Renal cortical epithelial cell (primary cell): ENCODE measurements at regions not wholly inside any gene's neighbourhood (a gene's known extent, or its start where the extent isn't known, plus 50 kb on each side); places are given as distances from the start of the nearest gene placed in this dataset.

Experiments
- DNase-seq: peaks from one replicate; pipeline ENCODE4 v3.0.0-alpha.2; 2011; ENCODE audit warnings: low read depth

- DNase-seq, result no peak
These were observed 373.6 kb upstream of the DDI1 start for GRCh38 chr11:103662880-103663279.

- no peak for DNase-seq
These were observed 367.6 kb upstream of the DDI1 start for GRCh38 chr11:103668859-103669258.

- DNase-seq, result no peak
These were observed 365.2 kb upstream of the DDI1 start for GRCh38 chr11:103671143-103671651.

- peak; percentile 39 for DNase-seq
These were observed 362.7 kb upstream of the DDI1 start for GRCh38 chr11:103673773-103674172.

GRCh38 chr11:103676413-103676812 lies 360.0 kb upstream of the DDI1 start:
- peak; percentile 42 for DNase-seq

- DNase-seq, result no peak
These were observed 355.6 kb upstream of the DDI1 start for GRCh38 chr11:103680826-103681225.

GRCh38 chr11:103681855-103682254 lies 354.6 kb upstream of the DDI1 start:
- no peak for DNase-seq

GRCh38 chr11:103682318-103683184 lies 353.9 kb upstream of the DDI1 start:
- peak; percentile 81 for DNase-seq

GRCh38 chr11:103683576-103683975 lies 352.9 kb upstream of the DDI1 start:
- DNase-seq, result peak; percentile 8

GRCh38 chr11:103688924-103689323 lies 347.5 kb upstream of the DDI1 start:
- peak; percentile 3 for DNase-seq

- DNase-seq, result no peak
These were observed 346.1 kb upstream of the DDI1 start for GRCh38 chr11:103690356-103690755.

- no peak for DNase-seq
These were observed 340.3 kb upstream of the DDI1 start for GRCh38 chr11:103696123-103696522.

- peak; percentile 3 for DNase-seq
These were observed 337.2 kb upstream of the DDI1 start for GRCh38 chr11:103699216-103699615.

- no peak for DNase-seq
These were observed 336.8 kb upstream of the DDI1 start for GRCh38 chr11:103699656-103700055.

GRCh38 chr11:103700622-103701021 lies 335.8 kb upstream of the DDI1 start:
- peak; percentile 92 for DNase-seq

- no peak for DNase-seq
These were observed 333.0 kb upstream of the DDI1 start for GRCh38 chr11:103703437-103703836.

- no peak for DNase-seq
These were observed 332.5 kb upstream of the DDI1 start for GRCh38 chr11:103703954-103704353.

- DNase-seq, result no peak
These were observed 330.8 kb upstream of the DDI1 start for GRCh38 chr11:103705642-103706041.

GRCh38 chr11:103709371-103709770 lies 327.1 kb upstream of the DDI1 start:
- DNase-seq, result no peak

- DNase-seq, result no peak
These were observed 322.2 kb upstream of the DDI1 start for GRCh38 chr11:103714246-103714645.

- no peak for DNase-seq
These were observed 320.1 kb upstream of the DDI1 start for GRCh38 chr11:103716363-103716762.

GRCh38 chr11:103727262-103727661 lies 309.2 kb upstream of the DDI1 start:
- no peak for DNase-seq

GRCh38 chr11:103729617-103730016 lies 306.8 kb upstream of the DDI1 start:
- DNase-seq, result no peak
